ENCODE measurements at regions not wholly inside any gene's neighbourhood (a gene's known extent, or its start where the extent isn't known, plus 50 kb on each side); places are given as distances from the start of the nearest gene placed in this dataset.

DNA sequence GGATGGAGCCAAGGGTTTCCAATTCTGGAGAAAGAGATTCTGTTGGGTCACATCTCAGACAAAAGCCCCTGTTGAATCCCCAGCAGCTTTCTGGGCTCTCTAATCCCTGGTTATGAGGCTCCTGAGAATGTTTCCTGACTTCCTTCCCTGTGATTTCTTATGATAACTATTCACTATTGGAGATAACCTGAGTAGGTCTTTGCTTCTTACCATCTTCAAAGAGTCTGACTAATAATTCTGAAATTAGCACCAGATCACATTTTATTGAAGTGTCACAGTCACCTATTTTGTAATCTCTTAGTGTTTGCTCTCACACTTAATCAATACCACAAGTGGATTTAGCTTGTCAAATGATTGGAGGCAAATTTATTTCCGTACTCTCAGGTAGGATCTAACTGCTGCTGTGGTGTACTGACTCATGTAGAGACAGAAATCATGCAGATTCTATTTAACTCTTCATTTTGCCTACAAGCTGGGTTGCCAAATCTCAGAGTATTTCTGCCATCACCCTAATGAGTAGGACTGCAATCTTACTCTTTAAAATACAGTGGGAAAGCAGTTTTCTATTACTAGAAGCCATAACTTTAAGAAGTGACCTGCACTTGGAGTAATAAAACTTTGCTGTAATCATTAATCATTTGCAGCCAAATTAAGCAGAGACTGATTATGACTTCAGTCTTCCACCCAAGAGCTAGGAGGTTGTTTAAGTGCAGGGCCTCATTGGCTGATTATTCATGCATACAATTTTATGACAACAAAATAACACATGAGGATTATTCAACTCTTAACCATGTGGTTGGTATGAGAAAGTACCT, 422.1 kb downstream of the EPM2A start:
- H3K36me3 ChIP-seq (ENCODE audit: control insufficient read depth in 2 of 2, insufficient read depth in 2 of 2, low read length in 2 of 2), result no peaks in the 10 kb centered on the region
- H3K4me1 ChIP-seq (ENCODE audit: control insufficient read depth in 2 of 2, insufficient read depth in 2 of 2, low read length in 2 of 2), result no peaks in the 10 kb centered on the region
- H3K4me3 ChIP-seq (ENCODE audit: low read length in 2 of 2), result no peak overlapping the region
- H3K9me3 ChIP-seq (ENCODE audit: control insufficient read depth in 2 of 2, low read length in 2 of 2), result no peaks in the 10 kb centered on the region
- no peak overlapping the region for H3K27ac ChIP-seq (ENCODE audit: low read depth in 2 of 2, low read length in 2 of 2)
- H3K27me3 ChIP-seq (ENCODE audit: control insufficient read depth in 2 of 2, insufficient read depth in 2 of 2, low read length in 2 of 2), result no peaks in the 10 kb centered on the region
- no peak overlapping the region for H3K9ac ChIP-seq (ENCODE audit: low read depth in 1 of 2, low read length in 2 of 2)

DNA sequence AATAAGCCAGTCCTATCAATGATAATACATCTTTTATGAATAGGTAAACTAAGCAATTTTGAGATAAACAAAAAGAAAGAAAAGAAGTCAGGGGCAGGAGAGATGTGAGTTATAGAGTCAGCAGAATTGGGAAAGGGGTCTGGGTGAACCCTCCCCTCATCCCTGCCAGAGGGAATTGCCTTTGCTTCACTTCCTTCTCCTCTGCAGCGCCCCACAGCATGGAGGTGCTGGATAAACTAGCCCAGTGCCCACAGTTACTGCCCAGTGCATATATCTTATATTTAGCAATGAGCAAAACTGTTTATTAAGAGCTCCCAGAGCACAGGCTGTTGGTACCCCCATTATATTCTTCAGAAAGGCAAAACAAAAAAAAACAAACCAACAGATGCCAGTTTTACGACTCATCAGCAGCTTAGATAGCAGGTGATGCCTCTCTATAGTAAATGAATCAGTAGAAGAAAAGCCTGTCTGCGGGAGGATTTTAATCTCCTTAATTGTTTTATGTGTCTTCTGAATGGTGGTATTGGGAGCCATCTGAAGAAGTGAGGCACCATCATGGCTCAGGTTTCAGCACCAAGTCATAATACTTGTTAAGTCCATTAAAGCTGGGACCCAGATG, 419.2 kb downstream of the EPM2A start:
- H3K4me1 ChIP-seq (ENCODE audit: control insufficient read depth in 2 of 2, insufficient read depth in 2 of 2, low read length in 2 of 2), result no peaks in the 10 kb centered on the region
- H3K36me3 ChIP-seq (ENCODE audit: control insufficient read depth in 2 of 2, insufficient read depth in 2 of 2, low read length in 2 of 2), result no peaks in the 10 kb centered on the region
- no peak overlapping the region for H3K4me3 ChIP-seq (ENCODE audit: low read length in 2 of 2)
- no peaks in the 10 kb centered on the region for H3K27me3 ChIP-seq (ENCODE audit: control insufficient read depth in 2 of 2, insufficient read depth in 2 of 2, low read length in 2 of 2)
- H3K27ac ChIP-seq (ENCODE audit: low read depth in 2 of 2, low read length in 2 of 2), result no peak overlapping the region
- no peak overlapping the region for H3K9ac ChIP-seq (ENCODE audit: low read depth in 1 of 2, low read length in 2 of 2)
- no peaks in the 10 kb centered on the region for H3K9me3 ChIP-seq (ENCODE audit: control insufficient read depth in 2 of 2, low read length in 2 of 2)

DNA sequence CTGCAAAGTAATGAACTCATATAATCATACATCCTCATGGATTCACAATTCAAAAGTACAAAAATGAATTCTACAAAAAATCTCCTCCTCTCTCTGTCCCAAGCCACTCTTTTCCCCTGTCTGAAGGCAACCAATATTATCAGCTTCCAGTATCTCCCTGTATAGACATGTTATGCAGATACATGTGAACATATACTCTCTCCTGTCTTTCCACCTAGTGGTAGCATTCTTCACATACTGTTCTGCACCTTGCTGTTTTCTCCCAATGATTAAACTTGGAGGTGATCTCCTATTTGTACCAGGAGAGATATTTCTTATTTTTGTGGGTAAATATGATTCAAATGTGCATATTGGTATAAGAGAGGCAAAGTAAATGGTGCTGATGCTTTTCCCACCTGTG, 416.4 kb downstream of the EPM2A start:
- no peak overlapping the region for H3K27ac ChIP-seq (ENCODE audit: low read depth in 2 of 2, low read length in 2 of 2)
- H3K27me3 ChIP-seq (ENCODE audit: control insufficient read depth in 2 of 2, insufficient read depth in 2 of 2, low read length in 2 of 2), result no peaks in the 10 kb centered on the region
- H3K4me3 ChIP-seq (ENCODE audit: low read length in 2 of 2), result no peak overlapping the region
- H3K36me3 ChIP-seq (ENCODE audit: control insufficient read depth in 2 of 2, insufficient read depth in 2 of 2, low read length in 2 of 2), result no peaks in the 10 kb centered on the region
- no peaks in the 10 kb centered on the region for H3K4me1 ChIP-seq (ENCODE audit: control insufficient read depth in 2 of 2, insufficient read depth in 2 of 2, low read length in 2 of 2)
- H3K9me3 ChIP-seq (ENCODE audit: control insufficient read depth in 2 of 2, low read length in 2 of 2), result no peaks in the 10 kb centered on the region
- no peak overlapping the region for H3K9ac ChIP-seq (ENCODE audit: low read depth in 1 of 2, low read length in 2 of 2)

DNA sequence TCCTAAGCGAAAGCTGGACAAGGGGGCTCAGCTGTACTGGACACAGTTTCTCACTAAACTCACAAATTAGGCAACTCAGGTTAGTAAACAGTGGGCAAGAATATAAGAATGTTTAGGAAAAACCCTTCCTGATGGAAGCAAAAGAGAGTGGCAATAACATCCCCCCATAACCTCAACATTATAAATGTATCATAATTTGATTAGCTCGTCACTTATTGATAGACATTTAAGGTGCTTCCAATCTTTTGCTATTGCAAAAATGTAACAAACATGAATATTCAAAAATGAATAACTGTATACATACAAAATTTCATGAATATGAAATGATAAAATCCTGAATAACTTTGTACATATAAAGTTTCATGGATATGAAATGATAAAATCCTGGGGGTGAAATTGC, 415.7 kb downstream of the EPM2A start:
- Histone ChIP-seq H3K36me3 (ENCODE audit: control insufficient read depth in 2 of 2, insufficient read depth in 2 of 2, low read length in 2 of 2) (no peaks in the 10 kb centered on the region), H3K9me3 (ENCODE audit: control insufficient read depth in 2 of 2, low read length in 2 of 2) (no peaks in the 10 kb centered on the region)

GRCh38 chr6:145323646-145324045, 411.7 kb downstream of the EPM2A start:
- Histone ChIP-seq H3K27ac (ENCODE audit: low read depth in 2 of 2, low read length in 2 of 2) (no peak overlapping the region), H3K27me3 (ENCODE audit: control insufficient read depth in 2 of 2, insufficient read depth in 2 of 2, low read length in 2 of 2) (no peaks in the 10 kb centered on the region), H3K9ac (ENCODE audit: low read depth in 1 of 2, low read length in 2 of 2) (no peak overlapping the region), H3K4me1 (ENCODE audit: control insufficient read depth in 2 of 2, insufficient read depth in 2 of 2, low read length in 2 of 2) (no peaks in the 10 kb centered on the region), H3K4me3 (ENCODE audit: low read length in 2 of 2) (no peak overlapping the region), H3K9me3 (ENCODE audit: control insufficient read depth in 2 of 2, low read length in 2 of 2) (no peaks in the 10 kb centered on the region), H3K36me3 (ENCODE audit: control insufficient read depth in 2 of 2, insufficient read depth in 2 of 2, low read length in 2 of 2) (no peaks in the 10 kb centered on the region)

More for the DNA sequence above, 415.7 kb downstream of the EPM2A start:
- H3K27me3 ChIP-seq (ENCODE audit: control insufficient read depth in 2 of 2, insufficient read depth in 2 of 2, low read length in 2 of 2), result no peaks in the 10 kb centered on the region
- no peak overlapping the region for H3K9ac ChIP-seq (ENCODE audit: low read depth in 1 of 2, low read length in 2 of 2)
- H3K4me1 ChIP-seq (ENCODE audit: control insufficient read depth in 2 of 2, insufficient read depth in 2 of 2, low read length in 2 of 2), result no peaks in the 10 kb centered on the region
- H3K4me3 ChIP-seq (ENCODE audit: low read length in 2 of 2), result no peak overlapping the region
- H3K27ac ChIP-seq (ENCODE audit: low read depth in 2 of 2, low read length in 2 of 2), result no peak overlapping the region

DNA sequence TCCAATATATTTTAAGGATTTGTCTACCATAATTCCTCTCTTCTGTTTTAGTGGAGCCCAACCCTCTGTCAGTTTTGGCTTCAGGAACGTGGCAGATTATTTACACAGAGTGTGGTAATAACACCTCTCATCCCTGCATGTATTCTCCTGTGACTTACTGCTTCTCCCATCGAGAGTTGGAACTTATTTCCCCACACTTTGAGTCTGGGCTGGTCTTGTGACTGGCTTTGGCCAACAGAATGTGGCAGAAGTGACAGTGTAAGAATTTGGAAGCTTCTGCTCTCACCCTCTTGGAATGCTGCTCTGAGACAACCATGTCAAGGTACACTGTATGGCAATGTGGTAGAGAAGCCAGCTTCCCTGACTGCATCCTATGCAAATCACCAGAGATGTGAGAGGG, 407.7 kb downstream of the EPM2A start:
- H3K9ac ChIP-seq (ENCODE audit: low read depth in 1 of 2, low read length in 2 of 2), result no peak overlapping the region
- H3K4me3 ChIP-seq (ENCODE audit: low read length in 2 of 2), result no peak overlapping the region
- H3K4me1 ChIP-seq (ENCODE audit: control insufficient read depth in 2 of 2, insufficient read depth in 2 of 2, low read length in 2 of 2), result no peaks in the 10 kb centered on the region
- no peaks in the 10 kb centered on the region for H3K36me3 ChIP-seq (ENCODE audit: control insufficient read depth in 2 of 2, insufficient read depth in 2 of 2, low read length in 2 of 2)
- H3K9me3 ChIP-seq (ENCODE audit: control insufficient read depth in 2 of 2, low read length in 2 of 2), result no peaks in the 10 kb centered on the region
- no peaks in the 10 kb centered on the region for H3K27me3 ChIP-seq (ENCODE audit: control insufficient read depth in 2 of 2, insufficient read depth in 2 of 2, low read length in 2 of 2)
- H3K27ac ChIP-seq (ENCODE audit: low read depth in 2 of 2, low read length in 2 of 2), result no peak overlapping the region

DNA sequence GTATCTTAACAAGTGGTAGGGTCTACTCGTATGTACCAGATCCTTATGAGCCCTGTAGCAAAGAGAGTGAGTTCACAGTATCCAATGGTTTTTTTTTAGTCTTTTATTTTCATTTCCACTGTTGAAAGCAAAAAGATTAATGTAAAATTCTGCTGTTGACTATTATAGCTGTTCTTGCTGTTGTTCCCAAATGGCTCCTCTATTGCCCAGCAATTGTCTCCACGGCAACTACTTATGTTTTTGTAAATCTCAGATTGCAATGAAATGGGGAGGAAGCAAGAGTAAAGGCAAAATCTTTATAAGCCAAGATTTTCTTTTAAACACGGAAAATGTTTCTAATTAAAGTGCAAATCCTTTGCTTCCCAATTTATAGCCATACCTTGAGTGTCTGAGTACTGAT, 406.1 kb downstream of the EPM2A start:
- H3K4me3 ChIP-seq (ENCODE audit: low read length in 2 of 2), result no peak overlapping the region
- no peaks in the 10 kb centered on the region for H3K36me3 ChIP-seq (ENCODE audit: control insufficient read depth in 2 of 2, insufficient read depth in 2 of 2, low read length in 2 of 2)
- no peak overlapping the region for H3K9ac ChIP-seq (ENCODE audit: low read depth in 1 of 2, low read length in 2 of 2)
- no peaks in the 10 kb centered on the region for H3K9me3 ChIP-seq (ENCODE audit: control insufficient read depth in 2 of 2, low read length in 2 of 2)
- no peaks in the 10 kb centered on the region for H3K27me3 ChIP-seq (ENCODE audit: control insufficient read depth in 2 of 2, insufficient read depth in 2 of 2, low read length in 2 of 2)
- H3K4me1 ChIP-seq (ENCODE audit: control insufficient read depth in 2 of 2, insufficient read depth in 2 of 2, low read length in 2 of 2), result no peaks in the 10 kb centered on the region
- no peak overlapping the region for H3K27ac ChIP-seq (ENCODE audit: low read depth in 2 of 2, low read length in 2 of 2)

DNA sequence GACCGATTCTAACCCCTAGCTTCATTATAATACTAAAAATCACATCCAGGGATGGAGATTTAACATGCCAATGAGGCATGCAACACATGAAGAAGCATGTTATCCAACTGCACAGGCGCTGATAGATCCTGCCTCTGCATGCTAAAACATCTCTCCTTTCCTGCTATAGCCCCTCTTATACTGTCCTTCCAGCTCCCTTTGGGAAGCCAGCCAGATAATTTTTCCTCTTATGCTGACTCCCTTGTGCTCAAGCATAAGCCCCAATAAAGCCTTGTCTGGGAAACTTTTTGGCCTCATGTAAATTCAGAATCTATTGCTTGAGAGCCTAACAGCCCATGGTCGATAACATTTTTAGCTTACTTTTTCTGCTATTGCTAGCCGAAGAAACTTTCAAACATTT, 404.3 kb downstream of the EPM2A start:
- Histone ChIP-seq H3K36me3 (ENCODE audit: control insufficient read depth in 2 of 2, insufficient read depth in 2 of 2, low read length in 2 of 2) (no peaks in the 10 kb centered on the region), H3K4me1 (ENCODE audit: control insufficient read depth in 2 of 2, insufficient read depth in 2 of 2, low read length in 2 of 2) (no peaks in the 10 kb centered on the region), H3K9me3 (ENCODE audit: control insufficient read depth in 2 of 2, low read length in 2 of 2) (no peaks in the 10 kb centered on the region), H3K27ac (ENCODE audit: low read depth in 2 of 2, low read length in 2 of 2) (no peak overlapping the region), H3K27me3 (ENCODE audit: control insufficient read depth in 2 of 2, insufficient read depth in 2 of 2, low read length in 2 of 2) (no peaks in the 10 kb centered on the region), H3K4me3 (ENCODE audit: low read length in 2 of 2) (no peak overlapping the region), H3K9ac (ENCODE audit: low read depth in 1 of 2, low read length in 2 of 2) (no peak overlapping the region)

DNA sequence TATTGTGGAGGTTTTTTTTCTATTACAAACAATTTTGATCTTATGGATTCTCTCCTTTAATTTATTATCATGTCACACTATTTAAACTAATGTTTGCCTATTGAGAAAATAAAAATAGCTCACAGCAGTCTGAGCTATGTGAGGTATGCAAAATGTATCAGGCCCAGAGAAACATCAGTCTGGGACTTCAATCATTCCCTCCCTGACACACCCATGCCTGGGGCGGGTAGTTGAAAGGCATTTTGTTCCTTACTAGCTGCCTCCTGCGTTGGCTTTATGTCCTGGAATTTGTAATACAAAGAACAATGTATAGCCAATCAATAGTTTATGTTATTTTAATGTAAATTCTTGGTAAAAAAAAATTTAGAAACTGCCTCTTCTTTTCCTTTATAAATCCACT, 403.3 kb downstream of the EPM2A start:
- H3K4me1 ChIP-seq (ENCODE audit: control insufficient read depth in 2 of 2, insufficient read depth in 2 of 2, low read length in 2 of 2), result no peaks in the 10 kb centered on the region
- no peak overlapping the region for H3K27ac ChIP-seq (ENCODE audit: low read depth in 2 of 2, low read length in 2 of 2)
- H3K9ac ChIP-seq (ENCODE audit: low read depth in 1 of 2, low read length in 2 of 2), result no peak overlapping the region
- no peaks in the 10 kb centered on the region for H3K9me3 ChIP-seq (ENCODE audit: control insufficient read depth in 2 of 2, low read length in 2 of 2)
- no peaks in the 10 kb centered on the region for H3K36me3 ChIP-seq (ENCODE audit: control insufficient read depth in 2 of 2, insufficient read depth in 2 of 2, low read length in 2 of 2)
- H3K4me3 ChIP-seq (ENCODE audit: low read length in 2 of 2), result no peak overlapping the region
- H3K27me3 ChIP-seq (ENCODE audit: control insufficient read depth in 2 of 2, insufficient read depth in 2 of 2, low read length in 2 of 2), result no peaks in the 10 kb centered on the region

DNA sequence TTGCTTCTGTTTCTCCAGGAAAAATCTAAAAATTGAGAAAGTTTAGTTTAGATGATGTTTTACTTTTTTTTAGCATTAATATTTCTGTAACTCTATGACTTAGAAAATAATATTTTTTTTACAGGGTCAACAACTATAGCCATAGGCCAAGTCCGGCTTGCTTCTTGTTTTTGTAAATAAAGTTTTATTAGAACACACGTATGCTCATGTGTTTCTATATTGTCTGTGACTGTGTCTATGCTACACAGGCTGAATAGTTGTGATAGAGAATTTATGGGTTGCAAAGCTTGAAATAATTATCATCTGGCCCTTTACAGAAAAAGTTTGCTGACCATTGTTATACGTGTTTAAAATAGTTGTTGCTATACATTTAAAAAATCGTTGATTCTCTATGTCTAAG, 399.2 kb downstream of the EPM2A start:
- no peaks in the 10 kb centered on the region for H3K9me3 ChIP-seq (ENCODE audit: control insufficient read depth in 2 of 2, low read length in 2 of 2)
- H3K9ac ChIP-seq (ENCODE audit: low read depth in 1 of 2, low read length in 2 of 2), result no peak overlapping the region
- H3K4me3 ChIP-seq (ENCODE audit: low read length in 2 of 2), result no peak overlapping the region
- H3K27ac ChIP-seq (ENCODE audit: low read depth in 2 of 2, low read length in 2 of 2), result no peak overlapping the region
- no peaks in the 10 kb centered on the region for H3K36me3 ChIP-seq (ENCODE audit: control insufficient read depth in 2 of 2, insufficient read depth in 2 of 2, low read length in 2 of 2)
- H3K27me3 ChIP-seq (ENCODE audit: control insufficient read depth in 2 of 2, insufficient read depth in 2 of 2, low read length in 2 of 2), result no peaks in the 10 kb centered on the region
- H3K4me1 ChIP-seq (ENCODE audit: control insufficient read depth in 2 of 2, insufficient read depth in 2 of 2, low read length in 2 of 2), result no peaks in the 10 kb centered on the region

Measured in mucosa of rectum (tissue), 2 donors.